Right atrium auricular region (tissue), 2 donors: ENCODE measurements at regions not wholly inside any gene's neighbourhood (a gene's known extent, or its start where the extent isn't known, plus 50 kb on each side); places are given as distances from the start of the nearest gene placed in this dataset.

Experiments used
- DNase-seq: peaks from one replicate; pipeline ENCODE4 v3.0.0-alpha.2; 2019; ENCODE audit warnings: low spot score
- H3K27ac ChIP-seq, 2 donors: fragments of 200-600 bp; sonication (generic); 1 replicate in 1 of 2; 2 replicates in 1 of 2; pipeline ENCODE4 v1.5.1; 2016 to 2019
- H3K27me3 ChIP-seq, 2 donors: fragments of 200-600 bp; sonication (generic); one replicate each; pipeline versions ENCODE4 v1.5.1 to v1.6.0; 2017 to 2019
- H3K36me3 ChIP-seq: fragments of 200-600 bp; sonication (generic); one replicate; pipeline ENCODE4 v1.5.1; 2016
- H3K4me1 ChIP-seq, 2 donors: fragments of 200-600 bp; sonication (generic); one replicate each; pipeline versions ENCODE4 v1.5.1 to v1.6.0; 2017 to 2019
- H3K4me3 ChIP-seq, 2 donors: fragments of 200-600 bp; sonication (generic); 1 replicate in 1 of 2; 2 replicates in 1 of 2; pipeline ENCODE4 v1.5.1; 2017 to 2019; ENCODE audit warnings: mild to moderate bottlenecking in 1 of 2, moderate library complexity in 1 of 2
- H3K9me3 ChIP-seq, 2 donors: fragments of 200-600 bp; sonication (generic); one replicate each; pipeline ENCODE4 v1.5.1; 2019
- CTCF ChIP-seq, 2 donors: fragments of 200-600 bp; sonication (generic); IDR thresholded peaks; one replicate each; pipeline ENCODE4 v1.5.1; 2019; ENCODE audit warnings: antibody characterized with exemption in 2 of 2

GRCh38 chr2:187098154-187098553 is 249.2 kb upstream of the ZSWIM2 start:
- no peak overlapping the region for H3K4me3 ChIP-seq
- no peak for TF ChIP-seq CTCF (IDR thresholded peaks at IDR 0.05)
- H3K36me3 ChIP-seq = no peaks in the 10 kb centered on the region
- no peaks in the 10 kb centered on the region for H3K9me3 ChIP-seq
- no peaks in the 10 kb centered on the region for H3K4me1 ChIP-seq
- DNase-seq = no peak
- H3K27me3 ChIP-seq = no peaks in the 10 kb centered on the region
- no peak overlapping the region for H3K27ac ChIP-seq

DNA sequence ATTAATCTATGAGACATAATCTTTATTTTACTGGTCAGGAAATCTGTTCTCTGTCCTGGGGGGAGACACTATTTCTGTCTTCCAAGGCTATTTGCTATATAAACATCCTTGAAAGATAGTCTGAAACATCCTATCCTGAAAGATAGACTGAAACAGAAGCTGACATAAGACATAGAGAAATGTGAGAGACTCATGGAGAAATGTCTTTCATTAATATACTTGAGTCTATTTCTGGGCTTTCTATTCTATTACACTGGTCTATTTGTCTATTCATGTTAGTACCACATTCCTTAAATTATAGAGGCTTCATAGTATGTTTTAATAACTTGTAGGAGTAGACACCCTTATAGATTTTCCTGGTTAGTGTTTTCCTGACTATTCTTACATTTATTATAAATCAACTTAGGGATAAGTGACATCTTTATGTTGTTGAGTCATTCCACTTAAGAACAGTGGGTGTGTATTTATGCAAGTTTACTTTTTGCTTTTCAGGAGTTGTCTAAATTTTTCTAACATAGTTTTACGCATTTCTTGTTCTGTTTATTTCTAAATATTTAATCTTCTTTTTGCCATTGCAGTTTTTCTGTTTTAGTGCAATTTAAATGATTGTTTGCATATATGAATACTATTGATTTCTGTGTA is 244.9 kb upstream of the ZSWIM2 start:
- Histone ChIP-seq H3K4me3 (no peak overlapping the region), H3K9me3 (no peaks in the 10 kb centered on the region), H3K27me3 (no peaks in the 10 kb centered on the region), H3K4me1 (no peaks in the 10 kb centered on the region), H3K27ac (no peak overlapping the region), H3K36me3 (no peaks in the 10 kb centered on the region)
- DNase-seq = no peak
- no peak for TF ChIP-seq CTCF (IDR thresholded peaks at IDR 0.05)

GRCh38 chr2:187091664-187092063 is 242.7 kb upstream of the ZSWIM2 start:
- no peak for TF ChIP-seq CTCF (IDR thresholded peaks at IDR 0.05)
- Histone ChIP-seq H3K27me3 (no peaks in the 10 kb centered on the region), H3K36me3 (no peaks in the 10 kb centered on the region), H3K9me3 (no peaks in the 10 kb centered on the region), H3K4me1 (no peaks in the 10 kb centered on the region), H3K4me3 (no peak overlapping the region), H3K27ac (no peak overlapping the region)
- no peak for DNase-seq

- no peaks in the 10 kb centered on the region for H3K27me3 ChIP-seq
- no peaks in the 10 kb centered on the region for H3K4me1 ChIP-seq
- no peaks in the 10 kb centered on the region for H3K36me3 ChIP-seq
- no peak for DNase-seq
- no peak for TF ChIP-seq CTCF (IDR thresholded peaks at IDR 0.05)
- no peaks in the 10 kb centered on the region for H3K9me3 ChIP-seq
- no peak overlapping the region for H3K27ac ChIP-seq
- H3K4me3 ChIP-seq = no peak overlapping the region
These were observed 235.6 kb upstream of the ZSWIM2 start for GRCh38 chr2:187084524-187084923.

GRCh38 chr2:187081461-187081860 is 232.5 kb upstream of the ZSWIM2 start:
- TF ChIP-seq CTCF (IDR thresholded peaks at IDR 0.05) = no peak
- no peaks in the 10 kb centered on the region for H3K36me3 ChIP-seq
- no peak for DNase-seq
- H3K27ac ChIP-seq = no peak overlapping the region
- H3K4me3 ChIP-seq = no peak overlapping the region
- H3K9me3 ChIP-seq = peaks cover 0 to 4% of the 10 kb centered on the region in 2 donors
- no peaks in the 10 kb centered on the region for H3K27me3 ChIP-seq
- H3K4me1 ChIP-seq = no peaks in the 10 kb centered on the region

DNA sequence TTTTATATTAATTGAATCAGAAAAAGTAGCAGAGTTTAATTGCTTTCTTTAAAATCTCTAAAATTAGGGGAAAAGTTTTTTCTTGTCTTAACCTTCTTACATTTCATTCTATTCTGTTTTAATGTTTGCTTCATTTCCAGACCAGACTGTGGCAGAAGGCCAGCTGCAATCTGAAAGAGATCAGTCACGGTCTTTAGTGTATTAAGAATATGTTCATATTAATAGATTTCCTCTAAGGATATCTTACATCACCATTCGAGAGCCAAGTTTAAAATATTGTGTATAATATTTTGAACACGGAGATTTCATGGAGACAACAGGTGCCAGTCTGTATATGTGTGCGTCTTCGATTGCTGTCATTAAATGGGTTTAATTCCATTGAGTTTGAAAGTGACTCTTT is 230.9 kb upstream of the ZSWIM2 start:
- no peak for DNase-seq
- no peaks in the 10 kb centered on the region for H3K4me1 ChIP-seq
- peaks cover 0 to 11% of the 10 kb centered on the region in 2 donors for H3K9me3 ChIP-seq
- no peak for TF ChIP-seq CTCF (IDR thresholded peaks at IDR 0.05)
- H3K4me3 ChIP-seq = no peak overlapping the region
- H3K36me3 ChIP-seq = no peaks in the 10 kb centered on the region
- no peak overlapping the region for H3K27ac ChIP-seq
- no peaks in the 10 kb centered on the region for H3K27me3 ChIP-seq
